DOHH2 (cell line): ENCODE measurements at regions not wholly inside any gene's neighbourhood (a gene's known extent, or its start where the extent isn't known, plus 50 kb on each side); places are given as distances from the start of the nearest gene placed in this dataset.

Experiments used
- H3F3A ChIP-seq: fragments of 200-600 bp; sonication (generic), shearing (Covaris generic); 2 replicates; pipeline ENCODE4 v1.6.0; 2016; ENCODE audit warnings: antibody characterized with exemption, mild to moderate bottlenecking; ENCODE audit not compliant: control insufficient read depth, insufficient read depth
- H3K27ac ChIP-seq: fragments of 200-600 bp; sonication (generic); 2 replicates; pipeline ENCODE4 v1.5.1; 2014; ENCODE audit warnings: low read depth, mild to moderate bottlenecking, low read length, moderate library complexity
- H3K27me3 ChIP-seq: fragments of 200-600 bp; sonication (generic); 2 replicates; pipeline ENCODE4 v1.6.1; 2014; ENCODE audit warnings: mild to moderate bottlenecking, low read length, mixed read lengths; ENCODE audit not compliant: control insufficient read depth
- H3K36me3 ChIP-seq: fragments of 200-600 bp; sonication (generic); 2 replicates; pipeline ENCODE4 v1.6.1; 2014; ENCODE audit warnings: mild to moderate bottlenecking, low read length, moderate library complexity, mixed read lengths; ENCODE audit not compliant: control insufficient read depth
- H3K4me1 ChIP-seq: fragments of 200-600 bp; sonication (generic); 2 replicates; pipeline ENCODE4 v1.6.1; 2014; ENCODE audit warnings: mild to moderate bottlenecking, low read length, mixed read lengths; ENCODE audit not compliant: control insufficient read depth
- H3K4me2 ChIP-seq: fragments of 200-600 bp; sonication (generic); 2 replicates; pipeline ENCODE4 v1.6.0; 2014; ENCODE audit warnings: mild to moderate bottlenecking, low read length, moderate library complexity
- H3K4me3 ChIP-seq: fragments of 200-600 bp; sonication (generic); 2 replicates; pipeline ENCODE4 v1.5.1; 2014; ENCODE audit warnings: mild to moderate bottlenecking, low read length, mixed read lengths
- H3K79me2 ChIP-seq: fragments of 200-600 bp; sonication (generic); 2 replicates; pipeline ENCODE4 v1.6.1; 2014; ENCODE audit warnings: mild to moderate bottlenecking, low read length, mixed read lengths; ENCODE audit not compliant: control insufficient read depth
- H3K9me2 ChIP-seq: fragments of 200-600 bp; sonication (generic); replicated peaks from 2 replicates; pipeline ENCODE4 v1.6.1; 2014; ENCODE audit warnings: mild to moderate bottlenecking, low read length, mixed read lengths; ENCODE audit not compliant: control insufficient read depth
- H3K9me3 ChIP-seq: fragments of 200-600 bp; sonication (generic); 2 replicates; pipeline ENCODE4 v1.6.1; 2014; ENCODE audit warnings: antibody characterized with exemption, low read length, mixed read lengths; ENCODE audit not compliant: control insufficient read depth, insufficient read depth
- H4K20me1 ChIP-seq: fragments of 200-600 bp; sonication (generic); 2 replicates; pipeline ENCODE4 v1.6.0; 2014; ENCODE audit warnings: low read depth, mild to moderate bottlenecking, antibody characterized with exemption, low read length, moderate library complexity; ENCODE audit not compliant: control insufficient read depth, insufficient read depth
- CTCF ChIP-seq: fragments of 200-600 bp; sonication (generic); IDR thresholded peaks from one replicate; pipeline ENCODE4 v1.5.1; 2014; ENCODE audit warnings: antibody characterized with exemption, mild to moderate bottlenecking, low read depth, low read length; ENCODE audit not compliant: poor library complexity, severe bottlenecking
- EZH2phosphoT487 ChIP-seq: fragments of 200-600 bp; sonication (generic); IDR thresholded peaks from 2 replicates; pipeline ENCODE4 v1.6.1; 2017; ENCODE audit warnings: borderline replicate concordance, mild to moderate bottlenecking, antibody characterized with exemption, low read length, moderate library complexity, mixed read lengths

- Histone ChIP-seq H3F3A (peaks cover 16% of the 10 kb centered on the region), H3K9me2 (no peaks in the 10 kb centered on the region), H3K4me3 (peak overlapping the region; percentile 7), H3K36me3 (peaks cover 30% of the 10 kb centered on the region), H3K27me3 (no peaks in the 10 kb centered on the region), H3K4me1 (peaks cover 42% of the 10 kb centered on the region), H3K4me2 (peak overlapping the region; percentile 64; the same call in 1 of the 2 replicates), H3K27ac (peak overlapping the region; percentile 87), H3K9me3 (peaks cover 45% of the 10 kb centered on the region), H4K20me1 (no peaks in the 10 kb centered on the region), H3K79me2 (no peaks in the 10 kb centered on the region)
- TF ChIP-seq EZH2phosphoT487, result no peak
- no peak for TF ChIP-seq CTCF
Observed at GRCh38 chr5:130324953-130325671, 420.8 kb downstream of the CHSY3 start.

GRCh38 chr5:130323804-130324454 lies 419.7 kb downstream of the CHSY3 start:
- no peaks in the 10 kb centered on the region for H4K20me1 ChIP-seq
- H3K27ac ChIP-seq, result peak overlapping the region; percentile 87
- H3K9me2 ChIP-seq, result no peaks in the 10 kb centered on the region
- H3K4me3 ChIP-seq, result peak overlapping the region; percentile 42
- H3K4me2 ChIP-seq, result peak overlapping the region; percentile 64
- peaks cover 16% of the 10 kb centered on the region for H3F3A ChIP-seq
- H3K79me2 ChIP-seq, result no peaks in the 10 kb centered on the region
- no peaks in the 10 kb centered on the region for H3K27me3 ChIP-seq
- H3K36me3 ChIP-seq, result peaks cover 30% of the 10 kb centered on the region
- no peak for TF ChIP-seq CTCF
- no peak for TF ChIP-seq EZH2phosphoT487
- H3K4me1 ChIP-seq, result peaks cover 42% of the 10 kb centered on the region
- H3K9me3 ChIP-seq, result peaks cover 36% of the 10 kb centered on the region

GRCh38 chr5:130321931-130322330 lies 417.7 kb downstream of the CHSY3 start:
- peak overlapping the region; percentile 87 for H3K27ac ChIP-seq

More at GRCh38 chr5:130321931-130322330, 417.7 kb downstream of the CHSY3 start:
- Histone ChIP-seq H3K4me2 (peak overlapping the region; percentile 37), H4K20me1 (no peaks in the 10 kb centered on the region), H3K79me2 (no peaks in the 10 kb centered on the region), H3K27me3 (no peaks in the 10 kb centered on the region), H3K4me1 (peaks cover 42% of the 10 kb centered on the region), H3K36me3 (peaks cover 30% of the 10 kb centered on the region), H3K9me2 (no peaks in the 10 kb centered on the region), H3K4me3 (peak overlapping the region; percentile 36), H3F3A (peaks cover 16% of the 10 kb centered on the region), H3K9me3 (peaks cover 36% of the 10 kb centered on the region)
- TF ChIP-seq CTCF (no peak), EZH2phosphoT487 (no peak)
